DMS153 (cell line): ENCODE measurements at regions not wholly inside any gene's neighbourhood (a gene's known extent, or its start where the extent isn't known, plus 50 kb on each side); places are given as distances from the start of the nearest gene placed in this dataset.

Experiments
- DNase-seq: peaks from one replicate; lab custom pipeline; 2025; lab: John Stamatoyannopoulos, UW

- DNase-seq = no peak
Measured at GRCh38 chr2:7598402-7598801, 681.2 kb downstream of the RNF144A start.

DNA sequence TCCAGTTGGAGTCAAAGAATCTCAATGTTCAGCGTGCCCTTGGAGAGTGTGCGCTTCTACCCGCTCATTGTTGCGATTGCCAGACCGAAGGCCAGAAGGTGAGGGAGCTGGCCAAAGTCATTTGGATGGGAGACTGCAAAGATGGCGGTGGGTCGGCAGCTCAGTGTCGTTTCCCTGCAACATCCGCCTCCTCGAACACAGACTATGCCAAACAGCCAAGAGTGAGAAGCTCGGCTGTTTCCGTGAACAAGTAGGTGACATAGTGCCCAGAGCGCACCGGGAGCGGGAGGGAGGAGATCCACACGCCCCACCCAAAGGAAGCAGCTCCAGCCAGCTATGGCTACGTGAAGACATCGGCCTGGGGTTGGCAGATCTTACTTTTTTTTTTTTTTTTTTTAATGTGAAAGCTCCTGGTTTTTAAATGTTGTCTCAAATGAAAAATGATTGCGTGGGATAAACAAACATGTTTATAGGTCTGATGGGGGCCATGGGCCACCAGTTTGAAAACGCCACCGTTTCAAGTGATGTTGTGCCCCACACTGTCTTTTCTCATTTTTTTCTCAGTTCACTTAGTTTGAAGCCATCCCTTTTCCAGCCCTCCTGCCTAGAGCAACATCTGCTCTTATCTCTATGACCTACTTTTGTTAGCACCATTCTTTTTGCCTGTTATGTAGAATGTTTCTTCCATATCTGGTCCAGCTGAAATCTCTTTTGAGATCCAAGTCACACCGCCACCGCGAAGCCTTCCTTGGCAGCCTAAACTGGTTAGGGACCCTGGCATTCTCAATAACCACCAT, 682.4 kb downstream of the RNF144A start:
- no peak for DNase-seq

DNA sequence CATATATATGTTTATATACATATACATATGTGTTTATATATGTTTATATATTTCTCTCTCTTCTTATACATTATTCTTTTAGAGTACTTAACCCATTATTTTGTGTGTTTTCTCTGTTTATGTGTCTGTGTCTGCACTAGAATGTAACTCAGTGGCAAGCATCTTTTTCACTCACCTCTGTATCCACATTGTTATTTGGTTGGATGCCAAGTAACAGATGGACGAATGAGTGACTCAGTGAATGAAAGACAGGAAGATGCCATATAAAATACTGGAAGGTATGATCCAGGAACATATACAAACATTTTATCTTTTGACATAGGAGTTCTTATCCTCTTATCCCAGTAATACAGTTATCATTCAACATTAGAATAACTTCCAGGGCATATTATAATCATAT, 684.8 kb downstream of the RNF144A start:
- DNase-seq = no peak

DNA sequence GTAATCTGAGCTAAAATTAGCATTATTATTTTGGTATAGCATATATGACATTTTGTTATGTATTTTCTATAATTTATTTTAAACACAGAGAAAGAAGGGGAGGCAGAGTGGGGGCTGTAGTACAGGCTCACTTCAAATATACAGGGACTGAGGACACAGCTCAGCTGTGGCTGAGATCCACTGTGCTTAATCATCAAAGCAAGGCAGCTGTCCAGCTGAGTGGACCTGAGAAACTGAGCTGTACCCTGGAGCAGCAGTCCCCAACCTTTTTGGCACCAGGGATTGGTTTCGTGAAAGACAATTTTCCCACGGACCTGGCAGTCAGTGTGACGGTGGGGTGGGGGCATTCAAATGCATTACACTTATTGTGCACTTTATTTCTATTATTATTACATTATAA, 687.2 kb downstream of the RNF144A start:
- DNase-seq = no peak

DNA sequence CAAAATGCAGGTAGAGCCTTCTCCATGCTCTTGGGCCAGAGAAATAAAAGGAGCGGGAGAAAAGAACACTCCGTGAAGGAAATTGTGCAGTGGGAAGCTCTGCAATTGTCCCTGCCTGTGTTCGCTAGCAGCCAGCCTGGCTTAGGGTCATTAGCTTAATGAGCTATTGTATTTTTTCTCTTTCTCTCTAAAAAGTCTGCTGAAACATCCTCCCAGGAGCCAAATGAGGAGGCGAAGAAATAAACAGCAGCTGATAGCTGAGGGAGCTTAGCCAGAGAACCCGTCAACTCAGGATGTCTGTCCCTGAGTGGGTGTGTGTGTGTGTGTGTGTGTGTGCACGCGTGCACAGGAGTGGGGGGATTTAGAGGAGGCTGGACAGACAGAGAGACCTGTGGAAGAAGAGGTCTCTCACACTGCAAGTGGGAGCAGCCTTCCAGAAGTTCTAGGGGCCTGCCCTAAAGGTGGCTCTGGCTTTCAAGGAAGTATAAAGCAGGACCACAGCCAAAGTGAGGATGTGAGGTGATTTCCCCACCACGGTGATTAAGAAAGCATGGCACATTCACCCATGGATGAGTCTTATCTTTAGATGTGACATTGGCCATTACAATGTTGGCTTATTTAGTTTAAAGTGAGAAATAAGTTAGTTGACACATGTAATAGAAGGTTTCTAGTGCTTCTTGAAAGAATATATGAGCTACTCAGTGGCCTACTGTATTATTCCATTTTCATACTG, 690.4 kb downstream of the RNF144A start:
- DNase-seq = no peak

- DNase-seq = no peak
Measured at GRCh38 chr2:7609556-7609955, 692.3 kb downstream of the RNF144A start.

DNA sequence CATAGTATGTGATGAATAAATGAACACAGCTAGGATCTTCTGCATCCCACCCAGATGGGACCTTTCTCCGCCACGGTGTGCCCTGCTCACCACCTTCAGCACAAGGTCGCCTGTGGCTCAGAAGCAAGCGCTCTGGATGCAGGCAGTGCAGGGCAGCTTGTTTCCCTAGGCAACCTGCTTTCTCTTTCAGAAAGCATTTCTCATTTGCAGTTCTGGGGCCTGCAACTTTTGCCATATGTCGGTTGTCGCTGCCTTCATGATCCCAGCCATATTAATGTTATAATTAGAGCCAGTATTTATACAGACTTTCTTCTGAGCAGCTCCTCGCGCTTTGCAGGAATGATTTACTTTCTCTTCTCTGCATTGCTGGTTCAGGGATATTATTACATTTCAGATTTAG, 692.8 kb downstream of the RNF144A start:
- no peak for DNase-seq

DNA sequence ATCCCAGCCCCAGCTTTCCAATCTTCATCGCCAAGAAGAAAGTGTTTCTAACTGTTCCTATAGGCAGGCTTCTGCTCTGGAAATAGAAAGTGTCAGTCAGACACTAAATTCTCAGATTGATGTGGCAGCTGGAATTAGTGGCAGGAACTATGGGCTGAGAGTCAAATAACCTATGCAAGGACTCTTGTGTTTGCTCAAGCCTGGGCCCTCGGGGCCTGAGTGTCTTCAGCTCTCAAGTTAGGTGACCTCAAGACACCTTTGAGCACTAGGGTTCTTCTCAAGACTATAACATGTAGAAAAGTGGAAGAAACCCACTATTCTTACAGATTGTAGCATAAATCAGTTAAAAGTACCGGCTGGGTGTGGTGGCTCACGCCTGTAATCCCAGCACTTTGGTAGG, 694.5 kb downstream of the RNF144A start:
- no peak for DNase-seq

GRCh38 chr2:7612969-7613368, 695.8 kb downstream of the RNF144A start:
- DNase-seq = no peak

- no peak for DNase-seq
Measured at GRCh38 chr2:7613831-7614230, 696.6 kb downstream of the RNF144A start.

GRCh38 chr2:7618031-7618430, 700.8 kb downstream of the RNF144A start:
- DNase-seq = peak; percentile 26

GRCh38 chr2:7619203-7619970, 702.2 kb downstream of the RNF144A start:
- no peak for DNase-seq

DNA sequence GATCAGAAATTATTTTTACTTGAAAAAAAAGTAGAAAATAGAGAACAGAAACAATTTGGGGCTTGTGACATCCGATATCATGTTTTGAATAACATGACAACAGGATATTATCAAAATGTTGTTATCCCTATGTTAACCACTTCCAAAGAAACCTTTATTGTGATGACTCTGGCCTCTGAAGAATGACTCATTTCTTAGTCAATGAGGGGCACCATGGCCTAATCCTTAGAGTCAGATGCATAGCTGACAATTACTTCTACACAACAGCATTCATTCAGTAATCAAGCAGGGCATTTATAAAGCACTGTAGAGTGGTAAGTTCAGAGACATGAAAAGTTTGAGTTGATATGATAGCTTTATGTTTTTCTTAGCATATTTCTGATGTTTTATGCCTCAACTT, 703.0 kb downstream of the RNF144A start:
- DNase-seq = no peak

DNA sequence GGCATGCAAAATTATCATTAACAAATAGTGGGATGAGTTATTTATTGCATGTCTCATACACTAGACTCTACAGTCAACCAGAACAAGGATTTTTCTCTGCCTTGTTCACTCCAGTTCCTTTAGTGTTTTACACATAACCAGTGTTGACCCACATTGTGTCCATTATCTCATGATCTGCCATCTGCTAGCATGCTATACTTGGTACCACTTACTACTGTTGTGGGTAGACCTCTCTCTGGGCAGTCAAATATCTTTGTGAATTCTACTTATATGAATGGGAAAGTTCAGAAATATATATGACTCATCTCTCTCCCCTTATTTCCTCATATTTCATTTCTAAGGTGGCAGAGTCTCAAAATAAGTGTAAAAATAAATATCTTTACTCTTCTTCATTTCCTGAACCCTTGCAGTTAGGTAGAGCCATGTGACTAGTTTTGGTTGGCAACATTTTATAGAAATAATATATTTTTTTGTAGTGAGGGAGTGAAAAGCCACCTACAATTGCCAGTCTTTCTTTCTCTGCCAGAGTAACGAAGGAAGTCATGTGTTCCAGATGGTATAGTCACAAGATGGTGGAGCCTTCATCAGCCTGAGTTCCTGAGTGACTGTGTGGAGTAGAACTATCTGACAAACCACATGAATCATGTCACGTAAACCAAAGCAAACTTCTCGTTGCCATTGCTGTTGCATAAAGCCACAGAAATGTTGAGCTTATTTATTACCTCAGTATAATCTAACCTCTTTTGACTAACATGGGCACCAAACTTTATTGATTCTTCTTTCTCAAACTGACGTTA, 704.0 kb downstream of the RNF144A start:
- DNase-seq = no peak

DNA sequence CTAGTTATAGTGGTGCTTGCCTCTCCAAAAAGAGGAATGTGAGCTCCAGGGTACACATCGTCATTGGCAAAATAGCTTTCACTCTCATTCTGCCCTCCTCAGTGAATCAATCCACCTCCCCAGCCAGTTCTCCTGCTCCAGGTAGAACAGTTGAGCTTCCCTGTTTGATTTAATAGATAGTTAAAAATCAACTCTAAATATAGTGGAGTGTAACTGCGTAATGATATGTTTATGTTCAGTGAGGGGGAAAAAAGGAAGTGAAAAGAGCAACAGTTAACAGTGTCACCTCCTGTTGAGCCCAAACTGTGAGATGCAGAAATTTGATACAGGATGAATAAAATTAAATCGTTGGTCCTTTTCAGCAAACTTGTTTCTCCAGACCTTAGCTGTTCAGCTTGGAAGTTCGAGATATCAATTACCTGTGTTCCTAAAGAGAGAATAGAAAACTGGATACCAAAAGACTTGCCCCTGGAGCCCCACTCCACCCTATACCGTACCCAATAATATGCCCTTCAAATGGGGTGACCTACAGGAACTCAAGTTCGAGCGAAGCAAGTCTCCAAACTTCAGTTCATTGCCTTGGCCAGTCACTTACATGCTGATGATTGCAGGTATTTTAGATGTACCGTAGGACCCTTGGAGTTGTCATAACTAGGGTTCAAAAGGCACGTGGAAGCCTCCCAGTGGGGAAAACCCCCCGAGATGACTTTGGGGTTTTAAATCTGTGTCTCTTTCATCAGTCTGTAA, 708.4 kb downstream of the RNF144A start:
- no peak for DNase-seq

DNA sequence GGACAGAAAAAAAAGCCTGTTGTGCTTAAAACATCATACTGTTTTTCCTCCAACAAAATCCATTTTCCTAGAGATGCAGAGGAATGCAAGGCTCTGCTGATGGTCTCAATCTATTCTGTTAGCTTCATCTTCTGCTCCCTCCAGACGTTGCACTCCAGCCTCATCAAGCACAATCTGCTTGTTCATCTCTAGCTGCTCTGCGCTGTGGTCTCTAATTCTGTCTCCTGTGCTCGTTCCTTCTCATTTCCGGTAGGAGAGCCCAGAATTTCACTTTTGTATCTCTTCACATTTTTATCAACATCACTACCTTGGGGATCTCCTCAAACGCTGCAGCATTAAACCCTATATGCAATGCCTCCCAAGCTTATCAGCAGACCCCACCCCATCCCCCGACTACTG, 708.9 kb downstream of the RNF144A start:
- DNase-seq = no peak

DNA sequence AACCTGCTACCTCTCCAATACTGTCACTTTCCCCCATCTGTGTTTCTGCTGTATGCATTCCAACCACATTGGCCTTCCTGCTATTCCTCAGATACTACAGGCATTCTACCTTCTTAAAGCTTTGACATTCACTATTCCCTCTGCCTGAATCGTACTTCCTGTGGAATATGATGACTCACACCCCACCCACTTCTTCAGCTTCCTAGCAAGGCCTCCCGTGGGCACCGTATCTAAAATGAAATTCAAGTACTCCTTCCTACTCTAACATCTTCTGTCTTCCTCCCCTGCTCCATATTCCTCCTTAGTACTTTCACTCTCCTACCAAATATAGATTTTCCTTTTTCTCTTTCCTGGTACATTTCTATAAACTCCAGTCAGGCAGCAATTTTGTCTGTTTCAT, 710.4 kb downstream of the RNF144A start:
- DNase-seq = peak; percentile 7

DNA sequence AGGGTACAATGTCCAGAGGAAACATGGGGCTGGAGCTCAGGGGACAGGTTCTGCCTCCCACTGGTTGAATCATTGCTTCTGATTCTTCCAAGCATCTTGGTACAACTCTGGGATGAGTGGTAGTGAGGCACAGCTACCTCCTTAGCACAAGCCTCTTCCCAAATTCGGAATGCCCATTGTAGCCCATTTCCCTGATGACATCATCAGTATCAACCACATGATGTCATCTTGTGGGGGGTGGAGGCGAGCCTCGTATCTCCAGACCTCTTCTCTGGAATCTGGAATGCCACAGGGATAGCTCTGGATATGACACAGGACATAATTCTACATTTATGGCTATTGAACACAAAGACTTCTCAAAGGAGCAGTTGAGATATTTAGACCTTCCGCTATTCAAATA, 715.2 kb downstream of the RNF144A start:
- DNase-seq = no peak

DNA sequence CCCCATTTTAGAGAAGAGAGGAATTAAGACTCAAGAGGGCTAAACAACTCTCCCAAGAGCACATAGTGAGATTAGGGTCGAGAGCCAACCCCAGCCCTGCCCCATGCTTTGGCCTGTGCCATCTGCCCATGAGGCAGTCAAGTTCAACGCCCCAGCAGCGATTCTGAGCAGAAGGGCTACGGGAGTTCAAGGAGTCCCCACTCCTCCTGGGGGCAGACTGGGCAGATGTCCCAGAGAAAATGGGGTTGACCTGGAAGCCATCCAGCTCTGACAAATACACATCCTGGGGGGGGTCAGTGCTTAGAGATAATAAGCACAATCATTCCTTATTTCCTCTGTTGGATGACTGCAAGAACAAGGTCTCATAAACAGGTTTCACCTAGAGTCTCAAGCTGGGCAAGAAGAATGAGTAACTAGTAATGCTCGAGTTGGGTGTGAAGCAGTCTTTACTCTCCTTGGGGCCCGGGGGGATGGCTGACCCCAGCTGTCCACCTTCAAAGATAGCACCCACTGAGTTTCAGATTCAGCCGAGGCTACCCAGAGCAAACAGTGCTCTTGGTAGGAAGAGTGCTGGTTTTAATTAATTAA, 716.4 kb downstream of the RNF144A start:
- peak; percentile 39 for DNase-seq

GRCh38 chr2:7634409-7634808, 717.2 kb downstream of the RNF144A start:
- DNase-seq = peak; percentile 75

GRCh38 chr2:7639476-7639875, 722.3 kb downstream of the RNF144A start:
- no peak for DNase-seq
